Heart right ventricle (tissue), 16 donors: ENCODE measurements at regions not wholly inside any gene's neighbourhood (a gene's known extent, or its start where the extent isn't known, plus 50 kb on each side); places are given as distances from the start of the nearest gene placed in this dataset.

Source experiments
- ATAC-seq, 8 donors: fragments of 200-7000 bp; cut with Tn5 transposase; one replicate each; pipeline ENCODE4 v1.9.1; 2020; ENCODE audit warnings: mild to moderate bottlenecking in 8 of 8, moderate library complexity in 8 of 8, moderate number of reproducible peaks in 1 of 8
- DNase-seq, 2 donors: peaks; one replicate each; pipeline ENCODE4 v3.0.0-alpha.2; 2020
- H3K27ac ChIP-seq, 10 donors: fragments of 200-600 bp; sonication (generic) in 2 of 10; one replicate each; pipeline versions ENCODE4 v1.5.0 to v1.8.0; 2020 to 2022; ENCODE audit warnings: mild to moderate bottlenecking in 3 of 10
- H3K27me3 ChIP-seq, 7 donors: fragments of 200-600 bp; one replicate each; pipeline ENCODE4 v1.8.0; 2021 to 2022; ENCODE audit warnings: mild to moderate bottlenecking in 2 of 7
- H3K36me3 ChIP-seq, 9 donors: fragments of 200-600 bp; sonication (generic) in 1 of 9; one replicate each; pipeline versions ENCODE4 v1.5.0 to v1.8.0; 2020 to 2022; ENCODE audit warnings: mild to moderate bottlenecking in 2 of 9
- H3K4me1 ChIP-seq, 9 donors: fragments of 200-600 bp; sonication (generic) in 1 of 9; one replicate each; pipeline versions ENCODE4 v1.5.0 to v1.8.0; 2020 to 2022; ENCODE audit warnings: mild to moderate bottlenecking in 4 of 9
- H3K4me3 ChIP-seq, 10 donors: fragments of 200-600 bp; sonication (generic) in 2 of 10; one replicate each; pipeline versions ENCODE4 v1.5.0 to v1.8.0; 2020 to 2022; ENCODE audit warnings: mild to moderate bottlenecking in 7 of 10, moderate library complexity in 2 of 10
- H3K9me3 ChIP-seq, 11 donors: fragments of 200-600 bp in 10 of 11; sonication (generic) in 2 of 11; one replicate each; pipeline versions ENCODE4 v1.5.0 to v1.8.0; 2013 to 2022; ENCODE audit warnings: mild to moderate bottlenecking in 2 of 11, control low read depth in 1 of 11, moderate library complexity in 1 of 11
- CTCF ChIP-seq, 9 donors: fragments of 200-600 bp; sonication (generic) in 2 of 9; IDR thresholded peaks; one replicate each; pipeline versions ENCODE4 v1.5.0 to v1.8.0; 2021 to 2022; ENCODE audit warnings: antibody characterized with exemption in 9 of 9, mild to moderate bottlenecking in 5 of 9, moderate library complexity in 1 of 9
- WGBS, 2 donors: extraction: QIAGEN DNeasy Blood & Tissue Kit; methylation state at CpG; one replicate each; pipeline ENCODE4 v1.1.7; 2013; ENCODE audit warnings: inconsistent platforms in 1 of 2; 5-methylcytosine and 5-hydroxymethylcytosine counted together
- intact Hi-C, 10 donors: fragments of 100-400 bp; cut with DNase I; formaldehyde crosslinking; loops; one replicate each; pipeline versions ENCODE4 v1.11.1 to v1.14.2; 2022
- donor health status: Arrhythmogenic right ventricular cardiomyopathy.
- donor health status: ischemic (EF 13 %, LVEDD 7.1; RV severe dilation, severe dysfunction).
- donor health status: healthy with polysubstance abuse.
- donor health status: DM: no; HTN: yes; CAD: no.
- donor health status: DM: no; HTN: no; CAD: no.
- donor health status: ischemic (EF 25% LVEDD 6.9; RV normal size, moderate dysfunction).
- donor health status: ischemic (EF 25% LVEDD 5.7; RV mildly dilated, moderate dysfunction).
- donor health status: healthy.
- donor health status: DM: yes; HTN: yes; CAD: no.
- donor health status: Ischemic cardiomyopathy.
- donor health status: ischemic (EF 35%, LVEDD 5.7; RV mildly dilated, moderate dysfunction).
- donor health status: nonischemic (EF 11% LVEDD 7.7; RV severe dilation, severe dysfunction).
- donor health status: DM: yes; HTN: yes; CAD: no.
- donor health status: PGD.
- donor health status: ischemic (EF 29% LVEDD 5.4; RV normal size, mild dysfunction).
- donor health status: nonischemic (EF 23%, LVEDD 6.1; RV moderate dilation, normal function).

- no peak overlapping the region for H3K27ac ChIP-seq
- H3K9me3 ChIP-seq, result peaks cover 0 to 22% (median 0%) of the 10 kb centered on the region in 11 donors
- 85 to 86% methylated on average over 3 of the region's 3 CpGs for WGBS, 2 donors
- DNase-seq (no peak), ATAC-seq (no peak)
- H3K4me3 ChIP-seq, result no peak overlapping the region
- intact Hi-C loops, result no loop called here
- no peak for TF ChIP-seq CTCF (IDR thresholded peaks at IDR 0.05)
- H3K27me3 ChIP-seq, result no peaks in the 10 kb centered on the region
- H3K36me3 ChIP-seq, result no peaks in the 10 kb centered on the region
- H3K4me1 ChIP-seq, result no peaks in the 10 kb centered on the region
Observed at GRCh38 chr3:87390821-87391220, 114.4 kb upstream of the POU1F1 start.

DNA sequence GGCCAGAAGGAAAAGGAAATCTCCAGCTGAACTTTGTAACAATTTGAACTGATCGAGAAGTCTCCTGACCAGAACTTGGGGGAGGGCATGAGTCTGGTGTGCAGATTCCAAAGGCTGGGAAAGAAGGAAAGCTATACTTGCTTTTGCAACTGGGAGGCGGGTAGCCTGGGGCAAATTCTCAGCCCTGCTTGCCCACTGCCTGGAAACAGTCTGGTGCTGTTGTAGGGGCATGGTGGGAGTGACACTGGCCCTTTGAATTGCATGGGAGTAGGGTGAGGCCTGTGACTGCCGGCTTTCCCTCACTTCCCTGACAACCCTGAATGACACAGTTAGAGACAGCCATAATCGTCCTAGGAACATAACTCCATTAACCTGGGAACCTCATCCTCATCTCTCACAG is 114.0 kb upstream of the POU1F1 start:
- DNase-seq (no peak), ATAC-seq (no peak)
- no peaks in the 10 kb centered on the region for H3K27me3 ChIP-seq
- TF ChIP-seq CTCF (IDR thresholded peaks at IDR 0.05), result no peak
- no peak overlapping the region for H3K4me3 ChIP-seq
- H3K4me1 ChIP-seq, result no peaks in the 10 kb centered on the region
- H3K27ac ChIP-seq, result no peak overlapping the region
- peaks cover 0 to 20% (median 0%) of the 10 kb centered on the region in 11 donors for H3K9me3 ChIP-seq
- WGBS, 2 donors, result 62 to 70% methylated on average over 4 of the region's 4 CpGs
- intact Hi-C loops, result no loop called here
- no peaks in the 10 kb centered on the region for H3K36me3 ChIP-seq

GRCh38 chr3:87375231-87375682 is 98.9 kb upstream of the POU1F1 start:
- TF ChIP-seq CTCF (IDR thresholded peaks at IDR 0.05), result no peak
- Histone ChIP-seq H3K36me3 (no peaks in the 10 kb centered on the region), H3K27me3 (no peaks in the 10 kb centered on the region), H3K4me3 (no peak overlapping the region), H3K4me1 (no peaks in the 10 kb centered on the region), H3K9me3 (peaks cover 0 to 8% (median 0%) of the 10 kb centered on the region in 11 donors), H3K27ac (no peak overlapping the region)
- peak in 1 of 8 donors; percentile 53 for ATAC-seq
- DNase-seq, result no peak
- 95 to 97% methylated on average over 26 to 30 of the region's 30 CpGs for WGBS, 2 donors
- intact Hi-C loops, result no loop called here

- Histone ChIP-seq H3K9me3 (peaks cover 0 to 2% (median 0%) of the 10 kb centered on the region in 11 donors), H3K27ac (no peak overlapping the region), H3K36me3 (no peaks in the 10 kb centered on the region), H3K4me1 (no peaks in the 10 kb centered on the region), H3K4me3 (no peak overlapping the region), H3K27me3 (peaks cover 0 to 4% (median 0%) of the 10 kb centered on the region in 7 donors)
- DNase-seq (no peak), ATAC-seq (no peak)
- TF ChIP-seq CTCF (IDR thresholded peaks at IDR 0.05), result no peak
- intact Hi-C loops, result no loop called here
- 22 to 39% methylated on average over 1 of the region's 1 CpG for WGBS, 2 donors
Observed at GRCh38 chr3:87370007-87370406, 93.6 kb upstream of the POU1F1 start.
